GM13976 (cell line): ENCODE measurements at regions not wholly inside any gene's neighbourhood (a gene's known extent, or its start where the extent isn't known, plus 50 kb on each side); places are given as distances from the start of the nearest gene placed in this dataset.

Source experiments
- DNase-seq: peaks from one replicate; pipeline ENCODE4 v3.0.0; 2012; ENCODE audit warnings: low spot score
- in situ Hi-C: fragments of 300-500 bp; cut with MboI; formaldehyde crosslinking; loops from one replicate; pipeline ENCODE4 v1.12.0; 2022; ENCODE audit warnings: low sequenced_read_pairs, mixed read lengths, inconsistent platforms; ENCODE audit not compliant: unreplicated experiment
- TF ChIP-seq, protein P1 (sequence below): IDR thresholded peaks from 2 replicates; pipeline ENCODE4 v1.5.1; 2012; ENCODE audit warnings: borderline replicate concordance, mild to moderate bottlenecking; ENCODE audit not compliant: insufficient read depth; ENCODE audit errors: extremely low read depth, missing control alignments, control extremely low read depth

DNA sequence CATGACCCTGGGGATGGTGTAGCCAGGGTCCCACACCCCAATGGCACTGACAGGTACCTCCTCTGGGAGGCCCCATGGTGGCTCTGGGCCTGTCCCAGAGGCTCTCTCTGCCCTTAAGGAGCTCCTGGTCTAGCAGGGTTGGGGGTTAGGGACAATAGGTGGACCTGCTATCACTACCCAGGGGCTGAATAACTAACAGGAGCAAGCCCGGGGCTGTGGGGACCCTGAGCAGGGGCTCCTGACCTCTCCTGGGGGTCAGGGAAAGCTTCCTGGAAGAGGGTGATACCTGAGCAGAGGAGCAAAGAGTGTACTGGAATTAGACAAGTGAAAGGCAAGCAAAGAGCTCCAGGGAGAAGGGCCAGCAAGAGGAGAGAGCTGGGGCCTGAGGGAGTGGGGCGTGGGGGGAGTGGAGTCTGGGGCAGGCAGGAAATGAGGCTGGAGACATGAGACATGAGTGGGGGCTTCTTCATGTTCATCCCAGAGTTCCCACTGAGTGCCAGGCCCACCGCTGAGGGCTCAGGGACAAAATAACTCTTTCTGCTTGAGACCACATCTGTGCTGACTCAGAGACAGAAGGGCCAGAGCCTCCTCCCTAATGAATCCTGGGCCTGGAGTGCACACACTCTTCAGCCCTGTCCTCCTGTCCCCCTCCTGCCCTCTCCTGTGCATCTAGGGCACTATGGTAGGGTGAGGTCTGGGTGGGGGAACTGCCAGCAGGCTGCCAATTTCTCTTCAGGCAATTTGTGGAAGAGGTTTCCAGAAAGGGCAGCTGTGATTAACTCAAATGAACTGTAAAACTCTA, 517.6 kb downstream of the PTPRU start:
- in situ Hi-C loops: no loop called here
- no peak for DNase-seq
- TF ChIP-seq, protein P1, sequence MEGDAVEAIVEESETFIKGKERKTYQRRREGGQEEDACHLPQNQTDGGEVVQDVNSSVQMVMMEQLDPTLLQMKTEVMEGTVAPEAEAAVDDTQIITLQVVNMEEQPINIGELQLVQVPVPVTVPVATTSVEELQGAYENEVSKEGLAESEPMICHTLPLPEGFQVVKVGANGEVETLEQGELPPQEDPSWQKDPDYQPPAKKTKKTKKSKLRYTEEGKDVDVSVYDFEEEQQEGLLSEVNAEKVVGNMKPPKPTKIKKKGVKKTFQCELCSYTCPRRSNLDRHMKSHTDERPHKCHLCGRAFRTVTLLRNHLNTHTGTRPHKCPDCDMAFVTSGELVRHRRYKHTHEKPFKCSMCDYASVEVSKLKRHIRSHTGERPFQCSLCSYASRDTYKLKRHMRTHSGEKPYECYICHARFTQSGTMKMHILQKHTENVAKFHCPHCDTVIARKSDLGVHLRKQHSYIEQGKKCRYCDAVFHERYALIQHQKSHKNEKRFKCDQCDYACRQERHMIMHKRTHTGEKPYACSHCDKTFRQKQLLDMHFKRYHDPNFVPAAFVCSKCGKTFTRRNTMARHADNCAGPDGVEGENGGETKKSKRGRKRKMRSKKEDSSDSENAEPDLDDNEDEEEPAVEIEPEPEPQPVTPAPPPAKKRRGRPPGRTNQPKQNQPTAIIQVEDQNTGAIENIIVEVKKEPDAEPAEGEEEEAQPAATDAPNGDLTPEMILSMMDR: no peak

DNA sequence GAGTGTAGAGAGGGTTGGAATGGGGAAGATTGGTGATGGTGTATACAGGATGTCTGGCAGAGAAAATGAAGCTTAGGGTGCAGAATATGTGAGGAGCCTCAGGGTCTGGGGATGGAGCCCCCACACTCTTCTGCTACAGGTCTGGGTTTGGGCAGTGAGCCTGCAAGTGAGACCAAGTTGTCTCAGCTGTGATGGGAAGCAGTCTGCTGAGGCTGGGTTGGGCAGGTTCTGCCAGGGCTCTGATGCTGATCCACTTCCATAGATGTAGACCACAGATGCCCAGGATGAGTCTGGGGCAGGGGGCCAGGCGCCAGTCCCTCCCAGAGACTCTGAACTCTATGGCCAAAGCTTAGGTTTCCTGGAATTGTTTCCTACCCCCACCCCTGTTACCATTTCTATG, 516.9 kb downstream of the PTPRU start:
- TF ChIP-seq, protein P1: no peak
- DNase-seq: no peak
- in situ Hi-C loops: no loop called here

DNA sequence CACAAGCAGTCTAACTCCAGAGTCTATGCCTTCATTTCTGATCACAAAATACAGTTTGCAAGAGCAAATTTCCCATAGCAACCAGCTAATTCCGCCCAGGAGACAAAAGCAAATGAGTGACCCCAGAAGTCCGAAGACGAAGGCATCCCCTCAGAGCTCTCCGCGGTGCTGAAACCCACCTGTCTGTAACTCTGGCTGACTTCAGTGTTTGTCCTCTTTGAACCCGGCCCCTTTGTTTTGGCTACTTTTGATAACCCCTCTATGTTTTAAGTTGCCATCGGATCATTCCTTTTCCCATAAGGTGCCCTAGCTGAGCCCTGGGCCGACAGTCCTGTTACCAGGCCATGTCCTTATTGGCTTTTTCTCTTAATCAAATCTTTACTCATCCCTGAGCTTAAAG, 515.8 kb downstream of the PTPRU start:
- no peak for DNase-seq
- in situ Hi-C loops: no loop called here
- TF ChIP-seq, protein P1: no peak

DNA sequence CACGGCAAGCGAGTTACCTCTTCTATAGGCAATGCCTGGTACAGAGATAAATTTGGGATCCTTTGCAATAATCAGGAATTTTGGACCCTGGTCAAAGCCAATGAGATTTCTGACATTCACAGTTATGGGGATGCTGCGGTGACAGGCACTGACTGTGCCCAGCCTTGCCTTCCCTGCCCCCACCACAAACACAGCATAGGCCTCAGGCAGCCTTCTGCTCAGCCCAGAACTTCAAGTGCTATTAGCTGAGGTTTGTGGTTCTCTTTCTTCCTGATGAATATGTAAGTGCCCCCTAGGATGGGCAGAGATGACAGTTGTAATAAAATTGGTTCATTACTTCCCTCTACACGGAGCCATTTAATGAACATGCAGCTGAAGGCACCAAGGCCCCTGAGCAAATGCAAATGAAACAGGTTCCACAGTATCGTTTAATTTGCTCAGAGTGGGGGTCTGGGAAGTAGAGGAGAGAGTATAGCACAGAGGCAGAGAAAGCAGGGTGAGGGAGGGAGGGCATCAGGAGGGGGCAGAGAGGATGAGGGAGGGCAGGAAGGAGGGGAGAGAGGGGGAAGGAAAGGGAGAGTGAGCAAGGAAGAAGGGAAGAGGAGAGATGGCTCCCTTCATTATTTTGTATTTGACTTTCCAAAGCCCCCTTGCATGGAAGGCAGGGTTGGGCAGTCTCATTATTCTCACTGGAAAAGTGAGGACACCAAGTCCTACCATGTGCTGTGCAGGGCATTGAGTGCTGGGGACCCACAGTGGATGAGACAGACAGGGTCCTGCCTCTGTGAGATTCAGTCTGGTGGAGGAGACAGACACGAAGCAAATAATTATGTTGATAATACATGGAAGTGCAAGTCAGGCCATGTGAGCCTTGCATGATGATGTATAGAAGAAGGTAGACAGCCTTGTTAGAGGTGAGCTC, 513.0 kb downstream of the PTPRU start:
- DNase-seq: no peak
- in situ Hi-C loops: no loop called here
- TF ChIP-seq, protein P1: no peak

DNA sequence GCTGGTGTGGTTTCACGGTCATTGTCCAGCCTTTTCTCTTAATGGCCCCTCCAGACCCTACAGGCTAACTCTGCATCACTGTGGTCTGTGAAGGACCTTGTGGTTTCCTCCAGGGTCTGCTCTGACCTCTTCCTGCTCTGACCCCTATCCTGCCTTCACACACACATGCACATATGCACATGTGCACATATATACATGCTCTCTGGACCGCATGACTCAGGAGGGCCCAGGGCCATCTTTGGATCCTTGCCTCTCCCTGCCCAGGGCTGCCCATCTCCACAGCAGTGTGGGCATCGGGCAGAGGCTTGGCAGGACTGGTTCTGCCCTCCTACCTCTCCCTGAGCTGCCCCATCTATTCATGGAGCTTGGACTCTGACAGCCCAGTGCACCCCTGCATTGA, 510.9 kb downstream of the PTPRU start:
- in situ Hi-C loops: no loop called here
- TF ChIP-seq, protein P1: no peak
- DNase-seq: no peak

DNA sequence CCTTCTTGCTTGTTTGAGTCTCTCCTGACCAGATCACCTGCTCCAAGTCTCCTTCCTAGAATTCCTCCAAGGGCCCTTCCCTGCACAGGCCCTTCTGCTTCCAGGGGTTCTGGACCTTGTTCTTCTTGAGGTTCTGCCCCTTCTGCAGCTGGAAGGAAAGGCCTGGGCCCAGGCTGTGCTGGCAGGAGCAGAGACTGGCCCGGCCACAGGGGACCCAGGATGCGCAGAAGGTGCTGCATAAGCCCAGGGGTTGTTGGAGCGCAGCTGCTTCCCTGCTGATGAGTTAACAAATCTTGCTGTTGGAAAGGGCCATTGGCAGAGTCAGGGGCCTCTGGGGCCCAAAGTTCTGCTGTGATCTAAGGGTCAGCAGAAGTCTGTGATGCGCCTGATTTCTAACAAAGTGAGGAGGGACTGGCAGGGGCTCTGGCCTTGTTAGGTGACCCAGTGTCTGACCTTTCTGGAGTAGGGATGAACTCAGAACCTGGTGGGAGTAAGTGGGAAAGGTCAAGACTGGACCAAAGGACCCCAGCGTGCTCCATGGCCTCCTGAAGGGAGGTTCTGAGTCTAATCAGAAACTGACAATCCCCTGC, 509.8 kb downstream of the PTPRU start:
- TF ChIP-seq, protein P1: no peak
- DNase-seq: no peak
- in situ Hi-C loops: no loop called here
